Effector memory CD8-positive, alpha-beta T cell (primary cell): ENCODE measurements at regions not wholly inside any gene's neighbourhood (a gene's known extent, or its start where the extent isn't known, plus 50 kb on each side); places are given as distances from the start of the nearest gene placed in this dataset.

Source experiments
- ATAC-seq: fragments of 150-1000 bp; cut with Tn5 transposase; replicated peaks from 2 replicates; pipeline ENCODE4 v1.10.0; 2021; ENCODE audit warnings: mild to moderate bottlenecking, moderate library complexity
- DNase-seq, 3 experiments: peaks; one replicate each; pipeline ENCODE4 v3.0.0; 2021
- H3K27ac Mint-ChIP-seq, 2 donors: one replicate each; pipeline ENCODE4 v1.8.0; 2022; ENCODE audit warnings: mild to moderate bottlenecking in 2 of 2, mixed read lengths in 2 of 2, moderate library complexity in 2 of 2
- H3K27me3 Mint-ChIP-seq, 2 donors: one replicate each; pipeline ENCODE4 v1.8.0; 2022; ENCODE audit warnings: mixed read lengths in 2 of 2
- H3K36me3 Mint-ChIP-seq: one replicate; pipeline ENCODE4 v1.8.0; 2022; ENCODE audit warnings: mild to moderate bottlenecking, moderate library complexity, mixed read lengths; ENCODE audit not compliant: insufficient read depth
- H3K4me1 Mint-ChIP-seq, 2 donors: one replicate each; pipeline ENCODE4 v1.8.0; 2022; ENCODE audit warnings: low read depth in 2 of 2, mixed read lengths in 2 of 2
- H3K4me3 Mint-ChIP-seq, 2 donors: one replicate each; pipeline ENCODE4 v1.8.0; 2022; ENCODE audit warnings: mild to moderate bottlenecking in 2 of 2, mixed read lengths in 2 of 2, moderate library complexity in 2 of 2
- H3K9me3 Mint-ChIP-seq, 2 donors: one replicate each; pipeline ENCODE4 v1.8.0; 2022; ENCODE audit warnings: mixed read lengths in 2 of 2

DNA sequence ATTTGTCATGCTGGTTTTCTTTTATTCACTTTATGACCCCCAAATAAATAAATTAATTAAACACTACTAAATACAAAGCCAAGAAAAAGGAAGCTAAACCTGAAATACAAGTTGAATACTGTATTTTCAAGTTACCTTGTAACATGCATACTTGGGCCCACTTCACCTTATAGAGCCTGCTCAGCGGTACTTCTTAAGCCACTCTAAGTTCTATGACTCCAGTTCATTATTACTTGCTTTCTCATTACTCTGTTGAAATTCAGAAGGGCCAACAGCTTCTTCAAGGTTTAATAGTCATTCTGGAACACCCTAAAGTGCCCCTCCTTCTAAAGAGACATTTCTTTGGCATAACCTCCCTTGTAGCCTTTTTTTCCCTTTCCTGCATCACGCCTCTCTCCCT, 844.5 kb downstream of the RPA4 start:
- Mint-ChIP-seq H3K36me3 (no peaks in the 10 kb centered on the region), H3K4me3 (no peak overlapping the region), H3K4me1 (no peaks in the 10 kb centered on the region), H3K9me3 (no peaks in the 10 kb centered on the region), H3K27me3 (peaks cover 0 to 5% of the 10 kb centered on the region in 2 donors), H3K27ac (no peak overlapping the region)
- DNase-seq = no peak
- ATAC-seq = no peak

DNA sequence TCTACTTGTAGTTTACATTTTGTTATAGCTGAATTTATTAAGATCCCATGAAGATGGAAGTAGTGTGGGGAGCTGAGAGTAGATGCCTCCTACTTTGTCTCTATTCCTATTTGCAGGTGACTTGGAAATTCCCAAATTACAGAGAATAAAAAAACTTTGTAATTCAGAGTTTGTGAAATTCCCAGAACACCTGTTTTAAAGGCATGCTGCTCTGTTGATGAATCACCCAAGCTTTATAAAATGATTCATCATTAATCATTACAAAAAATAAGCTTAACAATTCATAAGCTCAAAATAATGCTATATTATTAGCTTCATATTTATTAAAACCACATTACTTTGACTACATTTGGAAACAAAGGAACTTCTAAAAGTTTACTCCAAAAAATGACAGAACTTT, 856.3 kb downstream of the RPA4 start:
- no peaks in the 10 kb centered on the region for H3K27me3 Mint-ChIP-seq
- no peak for ATAC-seq
- no peaks in the 10 kb centered on the region for H3K9me3 Mint-ChIP-seq
- no peak overlapping the region for H3K4me3 Mint-ChIP-seq
- no peak for DNase-seq
- no peak overlapping the region for H3K27ac Mint-ChIP-seq
- no peaks in the 10 kb centered on the region for H3K4me1 Mint-ChIP-seq
- no peaks in the 10 kb centered on the region for H3K36me3 Mint-ChIP-seq

DNA sequence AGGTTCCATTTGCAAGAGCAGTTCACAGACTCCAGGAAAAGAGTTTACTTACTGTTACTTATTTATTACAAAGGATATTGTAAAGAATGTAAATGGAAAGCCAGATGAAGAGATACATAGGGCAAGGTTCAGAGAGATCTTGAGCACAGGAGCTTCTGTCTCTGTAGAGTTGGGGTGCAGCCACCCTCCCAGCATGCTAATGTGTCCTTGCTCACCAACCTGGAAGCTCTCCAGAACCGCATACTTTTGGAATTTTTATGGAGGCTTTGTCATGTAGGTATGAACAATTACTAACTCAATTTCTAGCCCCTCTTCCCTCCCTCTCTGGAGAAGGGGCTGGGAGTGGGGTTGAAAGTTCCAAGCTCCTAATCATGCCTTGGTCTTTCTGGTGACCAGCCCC, 857.2 kb downstream of the RPA4 start:
- H3K27me3 Mint-ChIP-seq = no peaks in the 10 kb centered on the region
- no peaks in the 10 kb centered on the region for H3K36me3 Mint-ChIP-seq
- no peak overlapping the region for H3K27ac Mint-ChIP-seq
- H3K4me3 Mint-ChIP-seq = no peak overlapping the region
- no peaks in the 10 kb centered on the region for H3K4me1 Mint-ChIP-seq
- ATAC-seq (no peak), DNase-seq (no peak)
- no peaks in the 10 kb centered on the region for H3K9me3 Mint-ChIP-seq

DNA sequence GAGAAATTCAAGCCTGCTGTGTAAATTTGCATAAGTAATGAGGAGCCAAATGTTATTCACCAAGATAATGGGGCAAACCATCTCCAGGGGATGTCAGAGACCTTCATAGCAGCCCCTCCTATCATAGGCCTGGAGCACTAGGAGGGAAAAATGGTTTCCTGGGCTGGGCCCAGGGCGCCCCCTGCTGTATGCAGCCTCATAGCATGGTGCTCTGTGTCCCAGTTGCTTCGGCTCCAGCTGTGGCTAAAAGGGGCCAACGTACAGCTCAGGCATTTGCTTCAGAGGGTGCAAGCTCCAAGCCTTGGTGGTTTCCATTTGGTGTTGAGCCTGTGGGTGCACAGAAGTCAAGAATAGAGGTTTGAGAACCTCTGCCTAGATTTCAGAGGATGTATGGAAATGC, 859.3 kb downstream of the RPA4 start:
- no peak for DNase-seq
- H3K4me1 Mint-ChIP-seq = no peaks in the 10 kb centered on the region
- H3K36me3 Mint-ChIP-seq = no peaks in the 10 kb centered on the region
- H3K27ac Mint-ChIP-seq = no peak overlapping the region
- H3K4me3 Mint-ChIP-seq = no peak overlapping the region
- H3K9me3 Mint-ChIP-seq = no peaks in the 10 kb centered on the region
- no peak for ATAC-seq
- H3K27me3 Mint-ChIP-seq = no peaks in the 10 kb centered on the region

DNA sequence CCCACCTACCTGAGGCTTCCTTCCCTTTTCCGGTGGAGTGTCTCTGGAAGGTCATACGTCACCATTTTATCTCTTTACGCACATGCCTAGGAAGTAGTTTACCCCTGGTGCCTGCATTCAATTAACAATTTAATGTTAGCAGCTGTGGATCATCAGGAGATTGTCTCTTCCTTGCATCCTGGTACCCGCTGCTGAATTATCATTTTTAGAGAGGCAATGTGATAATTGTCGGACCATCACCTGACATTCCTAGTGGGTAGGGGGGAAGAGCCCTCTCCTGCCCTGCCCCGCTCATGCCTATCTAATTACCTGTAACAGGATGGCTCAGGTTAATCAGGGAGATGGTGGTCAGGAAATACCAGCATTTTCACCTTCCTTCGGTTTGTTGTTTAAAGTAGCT, 863.6 kb downstream of the RPA4 start:
- Mint-ChIP-seq H3K27me3 (no peaks in the 10 kb centered on the region), H3K4me1 (no peaks in the 10 kb centered on the region), H3K4me3 (no peak overlapping the region), H3K9me3 (no peaks in the 10 kb centered on the region), H3K36me3 (no peaks in the 10 kb centered on the region), H3K27ac (no peak overlapping the region)
- DNase-seq = no peak
- no peak for ATAC-seq

DNA sequence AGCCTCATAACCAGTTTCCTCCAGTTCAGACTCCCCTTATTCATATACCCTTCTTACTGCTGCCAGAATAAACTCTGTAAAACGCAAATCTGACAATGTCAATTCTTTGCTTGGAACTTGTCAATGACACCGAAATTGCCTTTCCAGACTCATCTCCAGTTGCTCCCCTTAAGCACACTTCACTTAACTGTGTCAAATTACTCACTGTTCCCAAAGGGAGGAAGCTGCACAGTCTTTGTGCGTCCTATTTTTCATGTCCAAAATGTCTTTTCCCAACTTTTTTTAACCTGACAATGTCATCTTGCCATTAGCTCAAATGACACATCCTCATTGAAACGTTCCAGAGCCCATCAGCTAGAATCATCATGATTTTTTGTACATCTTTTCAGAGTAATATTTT, 867.3 kb downstream of the RPA4 start:
- Mint-ChIP-seq H3K36me3 (no peaks in the 10 kb centered on the region), H3K4me3 (no peak overlapping the region), H3K27ac (no peak overlapping the region), H3K9me3 (no peaks in the 10 kb centered on the region), H3K4me1 (no peaks in the 10 kb centered on the region), H3K27me3 (no peaks in the 10 kb centered on the region)
- no peak for DNase-seq
- ATAC-seq = no peak

DNA sequence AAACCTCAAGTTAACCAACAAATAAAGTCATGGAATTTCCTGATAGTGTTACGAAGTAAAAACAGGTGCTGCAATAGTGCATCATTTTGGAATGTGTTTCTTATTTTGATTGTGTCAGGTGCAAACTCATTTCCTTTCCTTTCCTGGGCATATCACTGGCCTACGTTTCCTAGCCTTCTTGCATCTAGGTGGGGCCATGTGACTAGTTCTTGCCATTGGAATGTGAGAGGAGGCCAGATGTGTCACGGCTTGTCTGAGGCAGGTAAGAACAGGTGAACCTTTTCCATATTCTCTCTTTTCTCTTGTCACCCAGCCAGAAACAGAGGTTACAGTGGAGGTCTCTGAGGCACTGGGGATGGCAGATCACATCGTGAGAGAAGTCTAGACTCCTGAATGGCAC, 868.0 kb downstream of the RPA4 start:
- DNase-seq (no peak), ATAC-seq (no peak)
- H3K27ac Mint-ChIP-seq = no peak overlapping the region
- no peaks in the 10 kb centered on the region for H3K4me1 Mint-ChIP-seq
- H3K4me3 Mint-ChIP-seq = no peak overlapping the region
- H3K9me3 Mint-ChIP-seq = no peaks in the 10 kb centered on the region
- H3K27me3 Mint-ChIP-seq = no peaks in the 10 kb centered on the region
- H3K36me3 Mint-ChIP-seq = no peaks in the 10 kb centered on the region

DNA sequence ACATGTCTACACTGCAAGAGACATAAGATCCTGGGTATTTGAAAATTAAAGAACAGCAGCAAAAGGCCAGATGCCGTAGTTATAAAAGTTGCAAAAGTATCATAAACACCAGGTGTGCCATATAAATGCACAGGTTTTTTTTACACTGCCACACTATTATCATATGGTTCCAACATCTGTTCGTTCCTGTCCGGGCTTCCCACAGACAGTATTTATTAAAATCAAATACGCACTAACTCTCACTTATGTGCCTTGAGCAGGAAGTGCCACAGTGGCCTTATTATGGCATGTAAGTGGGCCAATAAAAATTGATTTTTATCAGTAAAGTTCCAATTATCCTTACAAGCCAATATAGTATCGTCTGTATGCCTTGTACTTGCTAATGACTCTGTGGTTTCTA, 873.2 kb downstream of the RPA4 start:
- Mint-ChIP-seq H3K9me3 (no peaks in the 10 kb centered on the region), H3K4me3 (no peak overlapping the region), H3K27me3 (no peaks in the 10 kb centered on the region), H3K36me3 (peaks cover 3% of the 10 kb centered on the region), H3K27ac (no peak overlapping the region), H3K4me1 (no peaks in the 10 kb centered on the region)
- ATAC-seq = no peak
- no peak for DNase-seq

DNA sequence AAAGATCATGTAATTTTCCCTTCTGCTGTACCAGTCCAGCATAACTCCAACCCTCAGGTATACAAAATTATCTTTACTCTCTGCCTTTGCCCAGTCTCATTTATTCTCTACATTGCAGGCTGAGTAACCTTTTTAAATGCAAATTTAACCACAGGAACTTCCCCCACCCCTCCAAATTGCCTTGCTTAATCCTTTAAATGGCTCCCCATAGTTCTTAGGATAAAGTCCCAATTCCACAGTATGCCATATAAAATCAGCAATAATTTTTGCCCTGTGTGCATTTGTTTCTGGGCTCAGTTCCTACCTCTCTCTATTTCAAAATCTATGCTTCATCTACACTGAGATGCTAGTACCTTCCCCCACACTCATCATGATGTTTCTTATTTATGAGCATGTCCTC, 879.7 kb downstream of the RPA4 start:
- ATAC-seq (no peak), DNase-seq (no peak)
- no peaks in the 10 kb centered on the region for H3K4me1 Mint-ChIP-seq
- H3K4me3 Mint-ChIP-seq = no peak overlapping the region
- H3K9me3 Mint-ChIP-seq = no peaks in the 10 kb centered on the region
- H3K27me3 Mint-ChIP-seq = no peaks in the 10 kb centered on the region
- H3K36me3 Mint-ChIP-seq = peaks cover 3% of the 10 kb centered on the region
- H3K27ac Mint-ChIP-seq = no peak overlapping the region

DNA sequence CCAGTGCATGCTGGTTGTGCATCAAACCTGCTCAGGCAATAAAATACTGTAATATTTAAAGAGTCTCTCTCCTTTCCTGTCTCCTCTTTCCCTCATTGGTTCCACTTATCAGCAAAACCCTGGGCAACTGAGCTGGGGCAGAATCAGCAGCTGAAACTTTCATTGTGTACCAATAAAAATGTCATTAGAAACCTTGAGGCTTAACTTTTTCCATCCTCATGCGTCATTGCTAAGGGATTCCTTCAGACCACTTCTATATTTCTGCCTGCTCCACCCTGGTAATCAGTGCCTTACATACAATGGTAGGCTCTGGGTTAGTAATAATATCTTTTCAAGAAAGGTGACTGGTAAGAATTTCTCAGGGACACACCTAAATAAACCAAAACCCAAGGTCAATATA, 880.3 kb downstream of the RPA4 start:
- Mint-ChIP-seq H3K4me3 (no peak overlapping the region), H3K27me3 (no peaks in the 10 kb centered on the region), H3K4me1 (no peaks in the 10 kb centered on the region), H3K36me3 (peaks cover under 1% of the 10 kb centered on the region), H3K27ac (no peak overlapping the region), H3K9me3 (no peaks in the 10 kb centered on the region)
- no peak for DNase-seq
- no peak for ATAC-seq

DNA sequence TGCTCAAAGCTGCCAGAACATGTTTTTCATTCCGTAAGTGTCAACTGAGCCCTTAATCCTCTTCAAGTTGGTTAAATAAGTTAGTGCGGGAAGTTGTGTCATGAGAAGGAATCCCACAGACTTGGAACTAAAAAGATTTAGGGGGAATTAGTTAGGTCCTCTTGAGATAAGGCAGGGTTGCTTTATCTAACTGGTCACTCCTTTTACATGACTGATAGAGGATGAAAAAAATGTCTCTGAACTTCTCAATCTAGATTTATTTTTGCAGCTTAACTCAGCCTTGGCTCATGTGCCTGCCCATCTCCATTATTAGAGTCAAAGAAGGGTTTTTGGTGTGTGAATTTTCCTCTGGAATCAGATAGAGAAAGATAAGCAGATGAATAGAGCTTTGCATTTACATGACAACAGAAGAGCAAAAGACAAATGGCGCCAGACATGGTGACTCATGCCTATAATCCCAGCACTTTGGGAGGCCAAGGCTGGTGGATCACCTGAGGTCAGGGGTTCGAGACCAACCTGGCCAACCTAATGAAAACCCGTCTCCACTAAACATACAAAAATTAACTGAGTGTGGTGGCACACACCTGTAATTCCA, 882.9 kb downstream of the RPA4 start:
- no peak for DNase-seq
- H3K36me3 Mint-ChIP-seq = no peaks in the 10 kb centered on the region

DNA sequence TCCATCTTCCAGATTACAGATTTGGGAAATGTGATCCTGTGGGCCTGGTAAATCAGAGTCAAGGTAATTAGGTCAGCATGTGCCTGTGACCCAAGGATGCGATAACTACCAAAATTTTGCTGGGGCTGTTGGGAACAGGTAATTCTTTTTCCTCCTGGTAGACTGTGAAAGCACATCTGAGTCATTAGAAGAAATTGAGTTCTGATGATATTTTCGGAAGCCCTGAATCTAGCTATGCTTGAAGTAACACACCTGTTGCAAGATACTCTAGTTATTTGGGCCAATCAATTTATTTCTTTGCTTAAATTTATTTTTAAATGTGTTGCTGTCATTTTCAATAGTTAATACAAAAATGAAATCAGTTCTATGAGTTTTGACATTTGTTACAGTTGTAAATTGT, 903.6 kb downstream of the RPA4 start:
- Mint-ChIP-seq H3K36me3 (no peaks in the 10 kb centered on the region), H3K4me3 (no peak overlapping the region), H3K27ac (no peak overlapping the region), H3K4me1 (no peaks in the 10 kb centered on the region), H3K9me3 (no peaks in the 10 kb centered on the region), H3K27me3 (no peaks in the 10 kb centered on the region)
- no peak for DNase-seq
- no peak for ATAC-seq

More for the DNA sequence above, 882.9 kb downstream of the RPA4 start:
- H3K27me3 Mint-ChIP-seq = no peaks in the 10 kb centered on the region
- ATAC-seq = no peak
- H3K9me3 Mint-ChIP-seq = no peaks in the 10 kb centered on the region
- no peak overlapping the region for H3K27ac Mint-ChIP-seq
- H3K4me1 Mint-ChIP-seq = no peaks in the 10 kb centered on the region
- H3K4me3 Mint-ChIP-seq = no peak overlapping the region

DNA sequence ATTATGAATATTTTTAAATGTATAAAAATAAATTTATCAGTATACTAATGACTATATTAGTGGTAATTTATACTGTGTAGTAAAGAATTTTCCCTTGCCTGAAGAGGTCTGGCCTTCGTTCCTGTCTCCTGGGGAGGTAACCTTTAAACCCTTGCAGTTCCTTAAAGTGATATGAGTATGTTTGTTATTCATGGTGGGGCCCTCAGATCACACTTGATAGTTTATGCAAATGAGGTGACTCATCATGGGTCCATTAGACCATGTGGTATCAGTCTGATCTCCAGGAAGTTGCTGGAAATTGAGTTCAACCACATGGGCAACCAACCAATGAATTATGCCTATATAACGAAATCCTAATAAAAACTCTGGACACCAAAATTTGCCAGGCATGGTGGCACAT, 904.1 kb downstream of the RPA4 start:
- Mint-ChIP-seq H3K27ac (no peak overlapping the region), H3K27me3 (no peaks in the 10 kb centered on the region), H3K4me1 (no peaks in the 10 kb centered on the region), H3K36me3 (no peaks in the 10 kb centered on the region), H3K4me3 (no peak overlapping the region), H3K9me3 (no peaks in the 10 kb centered on the region)
- DNase-seq (no peak), ATAC-seq (no peak)

DNA sequence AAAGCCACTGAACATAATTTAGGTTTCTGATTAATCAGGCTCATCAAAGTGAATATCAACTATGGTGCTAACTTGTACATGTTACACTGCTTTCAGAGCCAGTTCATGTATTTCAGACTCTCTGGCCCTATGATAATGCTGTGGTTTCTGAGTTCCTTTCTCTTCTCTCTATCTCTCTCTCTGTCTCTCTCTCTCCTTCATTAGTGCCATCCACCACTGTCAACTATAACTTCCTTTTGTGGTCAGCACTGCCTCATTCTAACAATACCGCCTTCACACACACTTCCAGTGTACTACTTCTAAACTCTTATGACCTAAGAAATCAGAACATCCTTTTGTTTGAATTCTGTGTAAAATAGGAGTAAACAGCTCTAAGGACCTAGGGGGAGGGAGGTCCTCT, 907.1 kb downstream of the RPA4 start:
- no peak for DNase-seq
- no peaks in the 10 kb centered on the region for H3K27me3 Mint-ChIP-seq
- H3K4me3 Mint-ChIP-seq = no peak overlapping the region

DNA sequence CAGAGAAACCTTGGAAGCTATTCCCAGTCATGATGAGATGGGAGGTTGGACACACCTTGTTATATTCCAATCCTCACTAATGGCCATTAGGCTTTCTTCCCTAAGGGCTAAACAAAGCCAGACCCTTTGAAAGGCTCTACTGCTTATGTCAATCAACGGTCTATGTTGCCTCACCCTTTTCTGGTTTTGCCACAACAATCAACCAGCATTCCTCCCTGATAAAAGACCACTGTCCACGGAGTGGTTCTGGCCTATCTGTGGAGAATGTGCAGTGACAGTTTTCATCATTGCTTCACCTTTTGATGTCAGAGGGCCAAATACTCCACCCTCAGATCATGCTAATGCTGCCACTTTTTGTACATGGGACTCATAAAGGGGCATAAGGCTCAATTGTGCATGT, 913.4 kb downstream of the RPA4 start:
- no peak overlapping the region for H3K4me3 Mint-ChIP-seq
- H3K27ac Mint-ChIP-seq = no peak overlapping the region
- DNase-seq (no peak), ATAC-seq (no peak)
- H3K27me3 Mint-ChIP-seq = no peaks in the 10 kb centered on the region
- H3K4me1 Mint-ChIP-seq = no peaks in the 10 kb centered on the region
- no peaks in the 10 kb centered on the region for H3K9me3 Mint-ChIP-seq
- no peaks in the 10 kb centered on the region for H3K36me3 Mint-ChIP-seq

More for the DNA sequence above, 907.1 kb downstream of the RPA4 start:
- peak; percentile 14 for ATAC-seq
- Mint-ChIP-seq H3K9me3 (no peaks in the 10 kb centered on the region), H3K27ac (no peak overlapping the region), H3K4me1 (no peaks in the 10 kb centered on the region), H3K36me3 (no peaks in the 10 kb centered on the region)
